Mesenchymal stem cell (in vitro differentiated cells and primary cell): ENCODE measurements at regions not wholly inside any gene's neighbourhood (a gene's known extent, or its start where the extent isn't known, plus 50 kb on each side); places are given as distances from the start of the nearest gene placed in this dataset.
"Not testable (repeated sequence)": the region's sequence is repeated elsewhere in the genome, so short reads cannot be mapped to it uniquely, and the experiment has no call there.

Experiments used
- DNase-seq: peaks from one replicate; pipeline ENCODE4 v3.0.0-alpha.2; 2013
- H2AFZ ChIP-seq: one replicate; pipeline ENCODE4 v1.6.1; 2013; ENCODE audit warnings: low read depth, mild to moderate bottlenecking, control low read depth, inconsistent platforms, low read length, moderate library complexity
- H2AK5ac ChIP-seq: 2 replicates; pipeline ENCODE4 v1.6.1; 2013; ENCODE audit warnings: low read length, moderate library complexity, mild to moderate bottlenecking, inconsistent platforms; ENCODE audit not compliant: severe bottlenecking
- H2BK120ac ChIP-seq: one replicate; pipeline ENCODE4 v1.6.1; 2013; ENCODE audit warnings: low read depth, mild to moderate bottlenecking, inconsistent platforms, low read length, moderate library complexity
- H2BK12ac ChIP-seq, 2 experiments: one replicate each; pipeline ENCODE4 v1.6.1; 2013; ENCODE audit warnings: inconsistent platforms in 2 of 2, low read length in 2 of 2, mild to moderate bottlenecking in 2 of 2, moderate library complexity in 2 of 2, control low read depth in 1 of 2
- H2BK15ac ChIP-seq: one replicate; pipeline ENCODE4 v1.6.1; 2013; ENCODE audit warnings: mild to moderate bottlenecking, low read depth, inconsistent platforms; ENCODE audit not compliant: poor library complexity, severe bottlenecking
- H2BK5ac ChIP-seq: 2 replicates; pipeline ENCODE4 v1.6.1; 2013; ENCODE audit warnings: low read depth, mild to moderate bottlenecking, low read length, control low read depth, inconsistent platforms; ENCODE audit not compliant: poor library complexity, severe bottlenecking
- H3K14ac ChIP-seq, 2 experiments: one replicate each; pipeline ENCODE4 v1.6.1; 2013; ENCODE audit warnings: inconsistent platforms in 2 of 2, low read length in 2 of 2, control low read depth in 1 of 2, mild to moderate bottlenecking in 1 of 2, moderate library complexity in 1 of 2
- H3K18ac ChIP-seq, 2 experiments: one replicate each; pipeline ENCODE4 v1.6.1; 2013; ENCODE audit warnings: inconsistent platforms in 2 of 2, low read length in 2 of 2, control low read depth in 1 of 2, low read depth in 1 of 2, mild to moderate bottlenecking in 1 of 2
- H3K23ac ChIP-seq, 2 experiments: one replicate each; pipeline ENCODE4 v1.6.1; 2013; ENCODE audit warnings: inconsistent platforms in 2 of 2, low read length in 2 of 2, mild to moderate bottlenecking in 2 of 2, moderate library complexity in 2 of 2, control low read depth in 1 of 2
- H3K27ac ChIP-seq: 2 replicates; pipeline ENCODE4 v1.5.1; 2013; ENCODE audit warnings: mild to moderate bottlenecking, moderate library complexity, low read length, control low read depth, inconsistent platforms; ENCODE audit not compliant: poor library complexity, severe bottlenecking
- H3K27me3 ChIP-seq, 2 experiments: 2 replicates each; pipeline versions ENCODE4 v1.6.1 to v1.7.0; 2013; ENCODE audit warnings: low read length in 2 of 2, mild to moderate bottlenecking in 2 of 2, moderate library complexity in 2 of 2, control low read depth in 1 of 2, inconsistent platforms in 1 of 2; ENCODE audit not compliant: control insufficient read depth in 1 of 2, insufficient read depth in 1 of 2
- H3K36me3 ChIP-seq, 2 experiments: 2 replicates each; pipeline versions ENCODE4 v1.6.1 to v1.7.0; 2013; ENCODE audit warnings: low read length in 2 of 2, control low read depth in 1 of 2, inconsistent platforms in 1 of 2, low read depth in 1 of 2, mild to moderate bottlenecking in 1 of 2; ENCODE audit not compliant: insufficient read depth in 2 of 2, control insufficient read depth in 1 of 2
- H3K4ac ChIP-seq, 2 experiments: one replicate each; pipeline ENCODE4 v1.6.1; 2013; ENCODE audit warnings: inconsistent platforms in 2 of 2, low read length in 2 of 2, mild to moderate bottlenecking in 2 of 2, moderate library complexity in 2 of 2, control low read depth in 1 of 2, low read depth in 1 of 2
- H3K4me1 ChIP-seq: 2 replicates; pipeline ENCODE4 v1.6.1; 2013; ENCODE audit warnings: low read depth, low read length, control low read depth; ENCODE audit not compliant: control insufficient read depth, insufficient read depth
- H3K4me2 ChIP-seq: 2 replicates; pipeline ENCODE4 v1.6.1; 2013; ENCODE audit warnings: low read length, mild to moderate bottlenecking, inconsistent platforms; ENCODE audit not compliant: poor library complexity, severe bottlenecking
- H3K4me3 ChIP-seq, 2 experiments: 2 replicates each; pipeline versions ENCODE4 v1.5.1 to v1.7.0; 2013; ENCODE audit warnings: low read length in 2 of 2, mild to moderate bottlenecking in 2 of 2, control low read depth in 1 of 2, low read depth in 1 of 2; ENCODE audit not compliant: insufficient read depth in 1 of 2
- H3K79me1 ChIP-seq: replicated peaks from 2 replicates; pipeline ENCODE4 v1.6.1; 2013; ENCODE audit warnings: mild to moderate bottlenecking, control low read depth, low read length, inconsistent platforms; ENCODE audit not compliant: poor library complexity, severe bottlenecking
- H3K9ac ChIP-seq: 2 replicates; pipeline ENCODE4 v1.7.0; 2013; ENCODE audit warnings: mild to moderate bottlenecking, low read length, moderate library complexity
- H3K9me3 ChIP-seq: 2 replicates; pipeline ENCODE4 v1.7.0; 2013; ENCODE audit warnings: mild to moderate bottlenecking, low read length; ENCODE audit not compliant: control insufficient read depth
- H4K8ac ChIP-seq: one replicate; pipeline ENCODE4 v1.6.1; 2013; ENCODE audit warnings: inconsistent platforms, mild to moderate bottlenecking, low read length, moderate library complexity
- H4K91ac ChIP-seq: one replicate; pipeline ENCODE4 v1.6.1; 2013; ENCODE audit warnings: mild to moderate bottlenecking, low read length, inconsistent platforms
- WGBS: methylation state at CpG from one replicate; pipeline ENCODE4 v1.1.7; 2013; ENCODE audit warnings: mixed read lengths; 5-methylcytosine and 5-hydroxymethylcytosine counted together

DNA sequence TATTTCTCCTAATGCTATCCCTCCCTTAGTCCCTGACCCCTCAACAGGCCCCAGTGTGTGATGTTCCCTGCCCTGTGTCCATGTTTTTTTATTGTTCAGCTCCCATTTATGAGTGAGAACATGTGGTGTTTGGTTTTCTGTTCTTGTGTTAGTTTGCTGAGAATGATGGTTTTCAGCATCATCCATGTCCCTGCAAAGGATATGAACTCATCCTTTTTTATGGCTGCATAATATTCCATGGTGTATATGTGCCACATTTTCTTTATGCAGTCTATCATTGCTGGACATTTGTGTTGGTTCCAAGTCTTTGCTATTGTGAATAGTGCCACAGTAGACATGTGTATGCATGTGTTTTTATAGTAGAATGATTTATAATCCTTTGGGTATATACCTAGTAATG, 79.5 kb upstream of the PRL start:
- H3K4me2 ChIP-seq, H3K4me1 ChIP-seq, H4K91ac ChIP-seq, H2BK12ac ChIP-seq, H3K27ac ChIP-seq, H3K4ac ChIP-seq, H3K14ac ChIP-seq, H3K9me3 ChIP-seq, H3K36me3 ChIP-seq, H3K18ac ChIP-seq, H3K9ac ChIP-seq, H2AFZ ChIP-seq, H2BK5ac ChIP-seq, H3K79me1 ChIP-seq, H2AK5ac ChIP-seq, H3K27me3 ChIP-seq, H3K23ac ChIP-seq, H2BK120ac ChIP-seq, DNase-seq, H4K8ac ChIP-seq, H3K4me3 ChIP-seq, H2BK15ac ChIP-seq: not testable (repeated sequence)

GRCh38 chr6:22378536-22378935, 81.7 kb upstream of the PRL start:
- not testable (repeated sequence) for H3K23ac ChIP-seq, H3K36me3 ChIP-seq, H3K9ac ChIP-seq, H3K27ac ChIP-seq, H3K18ac ChIP-seq, H2BK15ac ChIP-seq, H2BK5ac ChIP-seq, H3K9me3 ChIP-seq, H2AK5ac ChIP-seq, H3K27me3 ChIP-seq, H3K4me2 ChIP-seq, H3K4ac ChIP-seq, H3K4me3 ChIP-seq, H2AFZ ChIP-seq, H3K14ac ChIP-seq, H4K91ac ChIP-seq, H4K8ac ChIP-seq, H3K79me1 ChIP-seq, H3K4me1 ChIP-seq, H2BK120ac ChIP-seq, DNase-seq, H2BK12ac ChIP-seq
- no CpG with 5 or more reads among the region's 1 CpG for WGBS

GRCh38 chr6:22380236-22380635, 83.4 kb upstream of the PRL start:
- no peak overlapping the region for H3K4me2 ChIP-seq
- H3K4me3 ChIP-seq, result no peak overlapping the region
- H3K18ac ChIP-seq, result no peak overlapping the region
- no peak overlapping the region for H4K91ac ChIP-seq
- no peaks in the 10 kb centered on the region for H3K9me3 ChIP-seq
- H2AFZ ChIP-seq, result no peak overlapping the region
- no peak overlapping the region for H3K23ac ChIP-seq
- H3K79me1 ChIP-seq, result no peaks in the 10 kb centered on the region
- H2BK12ac ChIP-seq, result no peak overlapping the region
- peaks cover 2% of the 10 kb centered on the region for H3K4me1 ChIP-seq
- no peak overlapping the region for H2AK5ac ChIP-seq
- no peak overlapping the region for H2BK5ac ChIP-seq
- no peak overlapping the region for H3K4ac ChIP-seq
- H3K27ac ChIP-seq, result no peak overlapping the region
- no peaks in the 10 kb centered on the region for H3K27me3 ChIP-seq
- DNase-seq, result no peak
- H2BK15ac ChIP-seq, result peak overlapping the region; percentile 48
- H3K14ac ChIP-seq, result no peak overlapping the region
- H2BK120ac ChIP-seq, result no peak overlapping the region
- no peak overlapping the region for H3K9ac ChIP-seq
- no peaks in the 10 kb centered on the region for H3K36me3 ChIP-seq
- WGBS, result 93% methylated on average over 3 of the region's 3 CpGs
- H4K8ac ChIP-seq, result no peak overlapping the region

- no peaks in the 10 kb centered on the region for H3K79me1 ChIP-seq
- H3K27me3 ChIP-seq, result no peaks in the 10 kb centered on the region
- no peak for DNase-seq
- no peak overlapping the region for H3K23ac ChIP-seq
- WGBS, result 93% methylated on average over 7 of the region's 9 CpGs
- no peak overlapping the region for H2BK5ac ChIP-seq
- no peak overlapping the region for H3K4me2 ChIP-seq
- no peak overlapping the region for H4K91ac ChIP-seq
- H3K4me1 ChIP-seq, result peaks cover 2% of the 10 kb centered on the region
- H2AFZ ChIP-seq, result no peak overlapping the region
- H2BK15ac ChIP-seq, result no peak overlapping the region
- no peak overlapping the region for H3K9ac ChIP-seq
- H3K27ac ChIP-seq, result no peak overlapping the region
- no peak overlapping the region for H4K8ac ChIP-seq
- H2BK12ac ChIP-seq, result no peak overlapping the region
- H3K9me3 ChIP-seq, result no peaks in the 10 kb centered on the region
- no peaks in the 10 kb centered on the region for H3K36me3 ChIP-seq
- no peak overlapping the region for H3K14ac ChIP-seq
- H2AK5ac ChIP-seq, result no peak overlapping the region
- no peak overlapping the region for H2BK120ac ChIP-seq
- H3K4me3 ChIP-seq, result no peak overlapping the region
- H3K18ac ChIP-seq, result no peak overlapping the region
- H3K4ac ChIP-seq, result no peak overlapping the region
Measured at GRCh38 chr6:22381845-22382544, 85.2 kb upstream of the PRL start.
